ENCODE measurements at regions not wholly inside any gene's neighbourhood (a gene's known extent, or its start where the extent isn't known, plus 50 kb on each side); places are given as distances from the start of the nearest gene placed in this dataset.

DNA sequence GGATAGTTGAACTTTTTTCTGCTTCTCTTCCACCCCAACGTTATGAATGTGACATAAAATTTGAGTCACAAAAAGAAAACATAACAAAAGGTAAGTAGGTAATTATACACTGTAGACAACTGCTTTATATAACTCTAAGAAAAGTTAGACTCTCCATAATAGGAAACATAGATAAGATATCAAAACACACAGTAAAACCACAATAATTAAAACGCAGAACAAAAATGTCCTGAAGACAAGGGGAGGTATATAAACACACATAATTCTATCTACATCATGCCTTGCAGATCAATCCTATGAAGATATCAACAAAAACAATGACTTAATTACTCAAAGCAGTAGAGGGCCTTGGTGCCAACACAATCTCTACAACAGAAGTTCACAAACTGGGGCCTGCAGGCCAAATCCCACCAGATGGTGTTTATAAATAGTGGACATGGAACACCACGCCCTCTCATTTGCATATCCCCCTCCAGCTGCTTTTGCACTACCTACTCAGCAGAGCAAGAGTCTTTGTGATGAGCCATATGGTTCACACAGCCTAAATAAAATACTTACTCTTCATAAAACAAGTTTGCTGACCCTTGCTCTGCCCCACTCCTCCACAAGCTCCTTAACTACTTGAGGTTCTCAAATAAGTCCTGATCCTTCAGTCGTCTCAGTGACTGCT, 254.7 kb downstream of the KLF12 start:
- no peak overlapping the region for H3K18ac ChIP-seq (ENCODE audit: low read depth, low read length)
- intact Hi-C loops (cut with micrococcal nuclease): no loop called here
- no peak overlapping the region for H3K27ac ChIP-seq (ENCODE audit: insufficient read depth, low read length)
- no peak overlapping the region for H2BK20ac ChIP-seq (ENCODE audit: low read depth, low read length)
- no peak overlapping the region for H4K8ac ChIP-seq (ENCODE audit: low read depth in 2 of 2, low read length in 2 of 2)
- no peak overlapping the region for H2BK120ac ChIP-seq (ENCODE audit: low read depth, low read length)
- H4K20me1 ChIP-seq (ENCODE audit: insufficient read depth, low read length): no peaks in the 10 kb centered on the region
- no peak overlapping the region for H3K4ac ChIP-seq (ENCODE audit: low read depth, low read length)
- no peak overlapping the region for H4K91ac ChIP-seq (ENCODE audit: insufficient read depth, low read depth, low read length)
- DNase-seq (peak; percentile 16), ATAC-seq (ENCODE audit: low read depth) (no peak)
- no peaks in the 10 kb centered on the region; the same call in 1 of the 2 replicates for H3K36me3 ChIP-seq (ENCODE audit: control insufficient read depth, insufficient read depth, low read length)
- no peak overlapping the region for H3K4me2 ChIP-seq (ENCODE audit: low read depth, low read length)
- peaks cover 3% of the 10 kb centered on the region; the same call in 1 of the 2 replicates for H3K9me3 ChIP-seq (ENCODE audit: control insufficient read depth, insufficient read depth, low read length)
- no peak overlapping the region for H3K9ac ChIP-seq (ENCODE audit: low read depth, low read length)
- no peaks in the 10 kb centered on the region for H3K27me3 ChIP-seq (ENCODE audit: control insufficient read depth, insufficient read depth, low read length)
- H2AFZ ChIP-seq (replicated peaks; ENCODE audit: low read length, poor library complexity): no peak overlapping the region
- TF ChIP-seq, protein P1, sequence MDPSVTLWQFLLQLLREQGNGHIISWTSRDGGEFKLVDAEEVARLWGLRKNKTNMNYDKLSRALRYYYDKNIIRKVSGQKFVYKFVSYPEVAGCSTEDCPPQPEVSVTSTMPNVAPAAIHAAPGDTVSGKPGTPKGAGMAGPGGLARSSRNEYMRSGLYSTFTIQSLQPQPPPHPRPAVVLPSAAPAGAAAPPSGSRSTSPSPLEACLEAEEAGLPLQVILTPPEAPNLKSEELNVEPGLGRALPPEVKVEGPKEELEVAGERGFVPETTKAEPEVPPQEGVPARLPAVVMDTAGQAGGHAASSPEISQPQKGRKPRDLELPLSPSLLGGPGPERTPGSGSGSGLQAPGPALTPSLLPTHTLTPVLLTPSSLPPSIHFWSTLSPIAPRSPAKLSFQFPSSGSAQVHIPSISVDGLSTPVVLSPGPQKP (IDR thresholded peaks at IDR 0.05; ENCODE audit: borderline replicate concordance, low read depth, low read length): no peak
- TF ChIP-seq CHD1 (IDR thresholded peaks at IDR 0.05; ENCODE audit: low read depth, low read length) (no peak), MAZ (IDR thresholded peaks at IDR 0.05; ENCODE audit: borderline replicate concordance, low read depth, low read length) (no peak), USF2 (IDR thresholded peaks at IDR 0.05; ENCODE audit: low read depth, low read length) (no peak), SMC3 (IDR thresholded peaks at IDR 0.05; ENCODE audit: low read depth, low read length) (no peak)
- H3K14ac ChIP-seq (replicated peaks; ENCODE audit: low read depth, low read length): no peak overlapping the region
- CTCF ChIA-PET: interaction anchor here (0.6 to 0.7 kb wide), 2 partner anchors 38 to 564 kb away, joined by 3 to 4 read pairs; no protein-coding TSS in a partner anchor
- no TSS peak for BruUV-seq (replicated peaks)
- peaks cover 20 to 33% of the 10 kb centered on the region in 2 experiments for H3K79me1 ChIP-seq (ENCODE audit: low read depth in 1 of 2, low read length in 2 of 2)
- no peaks in the 10 kb centered on the region for H3K4me1 ChIP-seq (ENCODE audit: control insufficient read depth, insufficient read depth, low read length)
- no peak overlapping the region for H2BK15ac ChIP-seq (ENCODE audit: low read depth, low read length)
- no peak overlapping the region for H2AK5ac ChIP-seq (ENCODE audit: low read depth, low read length)
- H3K56ac ChIP-seq (ENCODE audit: extremely low read depth, insufficient read depth, low read length): no peak overlapping the region
- WGBS, 2 experiments (ENCODE audit: extremely low coverage in 2 of 2, insufficient read length in 1 of 2): 91% methylated on average over 1 of the region's 4 CpGs; no CpG with 5 or more reads in 1 of the 2 experiments
- H3K4me3 ChIP-seq (ENCODE audit: insufficient read depth, low read depth, low read length): no peak overlapping the region
- H2BK5ac ChIP-seq (ENCODE audit: low read depth, low read length, poor library complexity, severe bottlenecking): no peak overlapping the region
- POLR2A ChIA-PET (ENCODE audit: unreplicated experiment): no interaction called here
- dilution Hi-C loops (cut with HindIII; ENCODE audit: low sequenced_read_pairs, unreplicated experiment): no loop called here
- in situ Hi-C loops (cut with MboI; ENCODE audit: low sequenced_read_pairs): no loop called here
- H2AK9ac ChIP-seq (replicated peaks; ENCODE audit: low read depth, low read length, poor library complexity): no peak overlapping the region
- H3K9me1 ChIP-seq (ENCODE audit: insufficient read depth, low read length): no peaks in the 10 kb centered on the region; the same call in 1 of the 2 replicates
- H4K5ac ChIP-seq (ENCODE audit: low read depth, low read length): no peak overlapping the region
- H3K23ac ChIP-seq (ENCODE audit: low read depth, low read length): no peak overlapping the region
